Breast epithelium (tissue), 3 donors: ENCODE measurements at regions not wholly inside any gene's neighbourhood (a gene's known extent, or its start where the extent isn't known, plus 50 kb on each side); places are given as distances from the start of the nearest gene placed in this dataset.

Source experiments
- CTCF ChIP-seq, 3 donors: fragments of 450-650 bp; IDR thresholded peaks; one replicate each; pipeline ENCODE4 v1.5.1; 2016 to 2017; ENCODE audit warnings: antibody characterized with exemption in 3 of 3, mild to moderate bottlenecking in 3 of 3, moderate library complexity in 3 of 3
- POLR2A ChIP-seq: fragments of 450-650 bp; IDR thresholded peaks from one replicate; pipeline ENCODE4 v1.6.1; 2016; ENCODE audit warnings: antibody characterized with exemption, mild to moderate bottlenecking, moderate library complexity

DNA sequence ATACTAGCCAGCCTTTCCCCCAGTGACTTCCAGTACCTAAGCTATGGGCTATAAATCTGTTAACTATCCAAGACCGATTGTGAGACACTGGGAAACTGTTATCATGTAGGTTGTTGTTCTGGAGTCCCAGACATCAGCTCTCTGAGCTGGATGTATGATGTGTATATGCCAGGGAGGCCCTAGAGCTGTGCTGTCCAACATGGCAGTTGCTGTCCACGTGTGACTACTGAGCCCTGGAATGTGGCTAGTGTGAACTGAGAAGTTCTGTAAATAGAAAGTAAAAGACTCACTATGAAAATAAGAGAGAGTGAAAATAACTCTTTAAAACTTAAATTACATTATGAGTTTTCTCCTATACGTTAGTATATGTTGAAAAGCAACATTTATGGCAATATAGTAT lies 755.8 kb upstream of the FBXO33 start:
- TF ChIP-seq CTCF (IDR thresholded peaks at IDR 0.05) (no peak), POLR2A (no peak)
